Activated naive CD8-positive, alpha-beta T cell treated with anti-CD3 and anti-CD28 coated beads, Interleukin-2, amount 50 U/mL, for 24 hours (primary cell): ENCODE measurements at regions not wholly inside any gene's neighbourhood (a gene's known extent, or its start where the extent isn't known, plus 50 kb on each side); places are given as distances from the start of the nearest gene placed in this dataset.
A peak's percentile ranks its signal among the peaks of the same experiment; 100 is the strongest.

Experiments
- ATAC-seq: fragments of 150-1000 bp; cut with Tn5 transposase; one replicate; pipeline ENCODE4 v1.10.0; 2021
- DNase-seq: peaks from one replicate; pipeline ENCODE4 v3.0.0; 2021
- H3K27ac Mint-ChIP-seq: one replicate; pipeline ENCODE4 v1.8.0; 2021; ENCODE audit warnings: mild to moderate bottlenecking, mixed read lengths
- H3K27me3 Mint-ChIP-seq: one replicate; pipeline ENCODE4 v1.8.0; 2021; ENCODE audit warnings: mixed read lengths
- H3K36me3 Mint-ChIP-seq: one replicate; pipeline ENCODE4 v1.8.0; 2021; ENCODE audit warnings: low read depth, mixed read lengths
- H3K4me1 Mint-ChIP-seq: one replicate; pipeline ENCODE4 v1.8.0; 2021; ENCODE audit warnings: mixed read lengths
- H3K4me3 Mint-ChIP-seq: one replicate; pipeline ENCODE4 v1.8.0; 2021; ENCODE audit warnings: mild to moderate bottlenecking, moderate library complexity, mixed read lengths
- H3K9me3 Mint-ChIP-seq: one replicate; pipeline ENCODE4 v1.8.0; 2021; ENCODE audit warnings: mixed read lengths

DNA sequence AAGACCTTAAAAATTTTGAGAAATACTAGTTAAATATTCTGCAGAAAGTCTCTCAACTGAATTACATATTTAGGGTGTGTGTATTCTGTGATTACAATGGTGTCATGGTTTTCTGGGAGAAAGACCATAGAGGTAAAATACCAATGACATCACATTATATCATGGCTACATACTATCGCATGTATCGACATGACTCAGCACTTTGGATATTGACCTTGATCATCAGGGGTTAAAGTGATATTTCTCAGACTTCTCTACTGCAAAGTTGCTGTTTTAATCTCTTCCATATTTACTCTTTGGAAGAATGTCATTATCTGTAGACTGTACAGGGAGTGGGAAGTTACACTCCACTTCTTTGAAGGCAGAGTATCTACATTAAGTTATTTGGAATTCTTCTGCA lies 1046.6 kb downstream of the FAM181B start:
- DNase-seq (no peak), ATAC-seq (no peak)
- Mint-ChIP-seq H3K27me3 (no peaks in the 10 kb centered on the region), H3K27ac (no peak overlapping the region), H3K9me3 (no peaks in the 10 kb centered on the region), H3K4me1 (no peaks in the 10 kb centered on the region), H3K4me3 (no peak overlapping the region), H3K36me3 (no peaks in the 10 kb centered on the region)

DNA sequence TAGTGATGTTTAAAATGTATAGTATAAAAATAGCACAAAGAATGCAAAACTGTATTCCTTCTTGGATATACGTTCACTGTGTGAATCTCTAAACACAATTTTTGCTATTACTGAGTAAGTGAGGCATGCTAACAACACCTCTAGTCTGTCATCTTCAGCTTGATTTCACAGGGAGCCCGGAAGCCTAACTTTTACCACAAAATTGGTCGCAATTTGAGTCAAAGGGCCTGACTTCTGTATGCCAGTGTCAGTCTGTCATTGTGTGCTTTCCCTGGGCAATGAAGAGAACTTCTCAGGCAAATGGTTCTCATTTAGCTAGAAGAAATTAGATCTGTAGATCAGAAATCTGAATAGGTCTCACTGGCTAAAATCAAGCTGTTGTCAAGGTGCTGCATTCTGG lies 1059.5 kb downstream of the FAM181B start:
- H3K4me3 Mint-ChIP-seq, result no peak overlapping the region
- no peak overlapping the region for H3K27ac Mint-ChIP-seq
- peaks cover 10% of the 10 kb centered on the region for H3K9me3 Mint-ChIP-seq
- DNase-seq, result no peak
- H3K4me1 Mint-ChIP-seq, result no peaks in the 10 kb centered on the region
- ATAC-seq, result peak; percentile 43
- no peaks in the 10 kb centered on the region for H3K27me3 Mint-ChIP-seq
- no peaks in the 10 kb centered on the region for H3K36me3 Mint-ChIP-seq

DNA sequence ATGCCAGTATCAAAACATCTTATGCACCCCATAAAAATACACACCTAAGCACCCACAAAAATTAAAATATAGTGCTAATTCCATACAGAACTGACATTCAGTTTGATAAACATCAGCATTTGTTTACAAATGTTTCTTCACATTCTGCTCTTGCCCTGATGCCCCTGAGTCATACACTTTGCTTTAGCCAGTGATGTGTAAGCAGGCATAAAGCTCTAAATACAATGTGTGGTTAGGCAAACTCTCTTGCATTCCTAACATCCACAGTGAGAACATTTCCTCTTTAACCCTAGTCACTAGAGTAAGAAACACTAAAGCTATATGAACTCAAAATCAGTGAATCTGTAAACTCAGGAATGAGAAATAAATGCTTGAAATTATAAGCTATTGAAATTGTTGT lies 1060.7 kb downstream of the FAM181B start:
- no peak for ATAC-seq
- Mint-ChIP-seq H3K4me3 (no peak overlapping the region), H3K27ac (no peak overlapping the region), H3K4me1 (no peaks in the 10 kb centered on the region), H3K9me3 (peaks cover 7% of the 10 kb centered on the region), H3K36me3 (no peaks in the 10 kb centered on the region), H3K27me3 (peaks cover 4% of the 10 kb centered on the region)
- no peak for DNase-seq

DNA sequence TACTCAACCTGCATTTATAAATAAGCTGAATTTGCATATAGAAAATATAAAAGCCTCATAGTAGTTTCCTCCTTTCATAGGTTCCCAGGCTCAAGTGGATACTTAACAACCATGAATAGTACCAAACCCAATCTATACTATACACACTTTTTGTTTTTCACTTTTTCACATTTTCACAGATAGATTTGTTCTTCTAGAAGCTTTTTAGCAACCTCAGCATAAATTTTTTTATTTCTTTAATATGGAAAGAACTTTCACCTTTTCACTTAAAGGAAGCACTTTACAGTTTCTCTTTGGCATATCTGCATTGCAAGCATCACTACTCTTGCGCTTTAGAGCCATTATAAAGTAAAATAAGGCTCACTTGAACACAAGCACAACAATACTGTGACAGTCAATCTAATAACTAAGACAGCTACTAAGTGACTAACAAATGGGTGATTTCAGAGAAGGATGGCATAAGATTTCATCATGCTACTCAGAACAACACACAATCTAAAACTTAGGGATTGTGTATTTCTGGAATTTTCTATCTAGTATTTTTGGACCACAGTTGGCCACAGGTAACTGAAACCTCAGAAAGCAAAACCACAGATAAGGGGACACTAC lies 1063.6 kb downstream of the FAM181B start:
- Mint-ChIP-seq H3K36me3 (no peaks in the 10 kb centered on the region), H3K27ac (no peak overlapping the region), H3K4me3 (no peak overlapping the region), H3K9me3 (no peaks in the 10 kb centered on the region), H3K27me3 (peaks cover 4% of the 10 kb centered on the region), H3K4me1 (no peaks in the 10 kb centered on the region)
- ATAC-seq, result no peak
- no peak for DNase-seq

DNA sequence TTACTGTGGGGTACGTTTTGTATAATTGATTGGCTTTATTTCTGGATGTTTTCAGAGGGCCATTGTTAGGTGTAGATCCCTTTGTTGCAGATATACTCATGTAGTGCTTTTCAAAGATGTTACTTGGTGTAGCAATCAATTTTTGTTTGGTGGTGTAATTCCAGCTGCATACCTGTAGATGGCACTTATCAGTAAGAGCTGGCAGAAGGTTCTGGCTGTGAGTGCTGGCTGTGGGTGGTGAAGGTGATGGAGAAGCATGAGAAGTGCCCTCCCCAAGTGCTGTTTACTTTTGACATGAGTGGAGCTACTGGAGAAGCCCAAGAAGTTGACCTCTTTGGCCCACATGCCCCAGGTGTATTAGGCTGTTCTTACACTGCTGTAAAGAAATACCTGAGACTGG lies 1074.9 kb downstream of the FAM181B start:
- DNase-seq, result no peak
- no peak overlapping the region for H3K4me3 Mint-ChIP-seq
- H3K9me3 Mint-ChIP-seq, result peaks cover 5% of the 10 kb centered on the region
- no peak overlapping the region for H3K27ac Mint-ChIP-seq
- H3K4me1 Mint-ChIP-seq, result no peaks in the 10 kb centered on the region
- peaks cover 16% of the 10 kb centered on the region for H3K27me3 Mint-ChIP-seq
- no peak for ATAC-seq
- H3K36me3 Mint-ChIP-seq, result no peaks in the 10 kb centered on the region

DNA sequence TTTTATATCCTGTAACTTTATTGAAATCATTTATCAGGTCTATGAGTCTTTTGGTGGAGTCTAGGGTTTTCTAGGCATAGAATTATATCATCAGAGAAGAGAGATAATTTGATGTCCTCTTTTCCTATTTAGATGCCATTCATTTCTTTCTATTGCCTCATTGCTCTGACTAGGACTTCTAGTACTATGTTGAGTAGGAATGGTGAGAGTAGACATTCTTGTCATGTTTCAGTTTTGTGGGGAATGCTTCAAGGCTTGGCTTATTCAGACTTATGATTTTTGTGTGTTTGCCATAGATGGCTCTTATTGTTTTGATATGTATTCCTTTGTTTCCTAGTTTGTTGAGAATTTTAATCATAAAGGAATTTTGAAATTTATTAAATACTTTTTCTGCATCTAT lies 1078.3 kb downstream of the FAM181B start:
- Mint-ChIP-seq H3K4me3 (no peak overlapping the region), H3K27me3 (peaks cover 19% of the 10 kb centered on the region), H3K4me1 (no peaks in the 10 kb centered on the region), H3K27ac (no peak overlapping the region), H3K9me3 (peaks cover 5% of the 10 kb centered on the region), H3K36me3 (no peaks in the 10 kb centered on the region)
- no peak for DNase-seq
- no peak for ATAC-seq

DNA sequence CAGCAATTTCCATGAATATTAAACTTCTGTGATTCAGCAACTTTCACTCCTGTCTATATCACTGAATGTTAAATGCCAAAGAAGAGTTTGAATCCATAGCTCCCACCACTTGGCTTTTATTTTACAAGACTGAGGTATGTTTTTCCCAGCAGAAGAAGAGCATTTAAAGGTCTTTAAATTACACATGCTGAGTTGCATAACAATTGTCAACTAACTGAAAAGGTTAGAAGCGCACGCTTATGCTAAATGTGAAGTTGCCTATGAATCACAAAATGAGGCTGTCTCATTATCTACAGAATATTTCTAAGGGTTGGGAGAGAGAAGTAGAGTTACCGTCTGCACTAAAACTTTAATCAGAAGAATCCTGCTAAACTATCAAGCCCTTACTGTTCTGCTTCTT lies 1086.3 kb downstream of the FAM181B start:
- H3K9me3 Mint-ChIP-seq, result no peaks in the 10 kb centered on the region
- DNase-seq (no peak), ATAC-seq (no peak)
- no peak overlapping the region for H3K27ac Mint-ChIP-seq
- no peaks in the 10 kb centered on the region for H3K36me3 Mint-ChIP-seq
- no peak overlapping the region for H3K4me3 Mint-ChIP-seq
- peaks cover 19% of the 10 kb centered on the region for H3K27me3 Mint-ChIP-seq
- no peaks in the 10 kb centered on the region for H3K4me1 Mint-ChIP-seq

DNA sequence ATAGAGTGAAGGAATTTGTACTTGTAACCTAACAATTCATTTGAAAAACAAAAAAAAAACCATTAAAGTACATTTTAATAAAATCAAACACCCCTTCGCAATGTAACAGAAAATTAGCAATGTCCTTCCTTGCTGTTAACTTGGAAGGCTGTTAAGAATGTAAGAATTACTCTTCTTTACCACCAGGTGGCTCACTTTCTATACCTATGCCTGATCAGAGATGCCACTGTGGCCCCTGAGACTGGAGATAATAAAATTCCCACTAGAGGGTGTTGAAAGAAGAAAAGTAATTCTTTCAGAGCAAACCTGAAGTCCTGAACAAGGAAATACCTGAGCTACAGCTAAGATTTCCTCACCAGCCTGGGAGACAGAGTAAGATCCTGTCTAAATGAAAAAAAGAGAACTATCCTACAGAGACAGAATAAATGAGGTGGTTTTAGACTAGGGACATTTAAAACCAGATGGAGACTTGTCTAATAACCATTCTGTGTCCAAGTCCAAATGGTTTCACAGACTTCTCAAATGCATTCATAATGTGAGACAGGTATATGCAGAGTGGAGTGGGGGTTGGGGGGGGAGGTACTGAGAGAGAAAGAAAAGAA lies 1089.3 kb downstream of the FAM181B start:
- peak; percentile 6 for DNase-seq
- Mint-ChIP-seq H3K4me1 (no peaks in the 10 kb centered on the region), H3K27ac (no peak overlapping the region), H3K4me3 (no peak overlapping the region), H3K27me3 (peaks cover 11% of the 10 kb centered on the region), H3K36me3 (no peaks in the 10 kb centered on the region), H3K9me3 (no peaks in the 10 kb centered on the region)
- peak; percentile 61 for ATAC-seq

DNA sequence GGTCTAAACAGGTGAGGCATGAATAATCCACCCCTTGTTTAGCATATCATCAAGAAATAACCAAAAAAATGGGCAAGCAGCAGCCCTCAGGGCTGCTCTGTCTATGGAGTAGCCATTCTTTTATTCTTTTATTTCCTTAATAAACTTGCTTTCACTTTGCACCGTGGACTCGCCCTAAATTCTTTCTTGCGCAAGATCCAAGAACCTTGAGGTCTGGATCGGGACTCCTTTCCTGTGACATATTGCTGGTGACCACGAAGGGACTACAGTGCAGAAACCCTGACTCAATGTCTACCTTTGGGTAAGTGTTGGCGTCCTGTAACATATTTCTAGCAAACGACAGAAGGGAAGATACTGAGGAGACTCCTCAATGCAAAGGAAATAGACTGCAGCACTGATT lies 1099.2 kb downstream of the FAM181B start:
- Mint-ChIP-seq H3K9me3 (no peaks in the 10 kb centered on the region), H3K27me3 (peaks cover 1% of the 10 kb centered on the region), H3K36me3 (no peaks in the 10 kb centered on the region), H3K4me1 (no peaks in the 10 kb centered on the region), H3K27ac (no peak overlapping the region), H3K4me3 (no peak overlapping the region)
- DNase-seq (no peak), ATAC-seq (no peak)

DNA sequence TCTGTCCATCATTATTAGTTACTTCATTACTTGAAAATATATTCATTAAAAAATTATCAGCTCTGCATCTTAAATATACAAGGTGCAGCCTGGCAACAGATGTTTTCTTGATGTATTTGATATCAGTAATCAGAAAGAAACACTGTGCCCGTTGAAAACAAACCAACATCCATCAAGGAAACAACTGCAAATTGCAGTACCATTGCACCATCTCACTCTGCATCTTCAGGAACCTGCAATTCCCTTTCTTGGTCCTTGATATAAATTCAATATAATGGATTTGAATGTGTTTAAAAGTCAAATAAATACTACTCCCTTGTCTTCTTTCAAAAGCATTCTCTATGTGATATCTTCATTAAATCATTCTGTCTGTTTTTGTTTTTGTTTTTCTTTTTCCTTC lies 1131.2 kb downstream of the FAM181B start:
- Mint-ChIP-seq H3K36me3 (no peaks in the 10 kb centered on the region), H3K27ac (no peak overlapping the region), H3K27me3 (no peaks in the 10 kb centered on the region), H3K4me1 (no peaks in the 10 kb centered on the region), H3K9me3 (no peaks in the 10 kb centered on the region), H3K4me3 (no peak overlapping the region)
- ATAC-seq (no peak), DNase-seq (no peak)

DNA sequence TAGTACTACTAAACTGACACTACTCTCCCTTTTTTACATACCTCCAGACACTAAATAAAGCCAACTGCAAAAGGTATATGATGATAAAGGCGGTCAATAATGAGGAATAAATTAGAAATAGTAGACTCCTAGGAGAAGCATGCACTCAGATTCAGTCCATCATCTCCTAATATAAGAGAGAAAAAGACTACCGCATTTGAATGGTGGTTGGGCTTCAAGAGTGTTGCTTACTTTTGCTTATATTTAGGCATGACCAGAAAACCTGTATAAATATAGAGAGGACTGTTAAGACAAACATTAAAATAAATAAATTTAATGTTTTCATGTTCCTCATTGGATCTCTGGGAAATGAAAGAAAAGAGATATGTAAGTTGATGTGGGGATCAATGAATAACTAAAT lies 1137.0 kb downstream of the FAM181B start:
- DNase-seq, result no peak
- H3K4me3 Mint-ChIP-seq, result no peak overlapping the region
- H3K27ac Mint-ChIP-seq, result no peak overlapping the region
- no peaks in the 10 kb centered on the region for H3K36me3 Mint-ChIP-seq
- H3K9me3 Mint-ChIP-seq, result no peaks in the 10 kb centered on the region
- ATAC-seq, result no peak
- no peaks in the 10 kb centered on the region for H3K27me3 Mint-ChIP-seq
- no peaks in the 10 kb centered on the region for H3K4me1 Mint-ChIP-seq

DNA sequence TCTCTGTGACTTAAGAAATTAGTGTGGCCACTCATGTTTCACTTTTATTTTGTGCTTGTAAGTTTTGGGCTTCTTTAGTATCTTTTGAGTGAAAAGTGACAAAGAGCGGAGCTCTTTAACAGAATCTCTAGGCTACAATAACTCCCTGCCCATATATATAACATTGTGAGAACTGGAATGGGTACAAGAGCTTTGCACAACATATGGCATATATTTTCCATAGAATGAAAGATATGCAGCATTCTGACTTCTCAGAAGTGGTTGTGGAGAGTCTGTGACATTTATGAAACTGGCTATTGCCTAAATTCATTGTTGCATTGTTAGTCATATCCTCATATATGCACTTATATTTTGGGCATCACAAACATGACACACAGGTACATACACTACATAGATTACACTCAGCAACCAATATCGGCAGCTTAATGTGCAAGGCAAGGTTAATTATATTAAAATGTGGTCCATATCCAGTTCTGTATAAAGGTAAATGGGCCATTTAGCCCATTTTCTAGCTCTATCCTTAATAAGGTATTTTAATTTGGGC lies 1148.2 kb downstream of the FAM181B start:
- no peak overlapping the region for H3K27ac Mint-ChIP-seq
- H3K4me3 Mint-ChIP-seq, result no peak overlapping the region
- no peaks in the 10 kb centered on the region for H3K4me1 Mint-ChIP-seq
- H3K27me3 Mint-ChIP-seq, result no peaks in the 10 kb centered on the region
- ATAC-seq, result no peak
- no peaks in the 10 kb centered on the region for H3K36me3 Mint-ChIP-seq
- DNase-seq, result no peak
- H3K9me3 Mint-ChIP-seq, result no peaks in the 10 kb centered on the region

DNA sequence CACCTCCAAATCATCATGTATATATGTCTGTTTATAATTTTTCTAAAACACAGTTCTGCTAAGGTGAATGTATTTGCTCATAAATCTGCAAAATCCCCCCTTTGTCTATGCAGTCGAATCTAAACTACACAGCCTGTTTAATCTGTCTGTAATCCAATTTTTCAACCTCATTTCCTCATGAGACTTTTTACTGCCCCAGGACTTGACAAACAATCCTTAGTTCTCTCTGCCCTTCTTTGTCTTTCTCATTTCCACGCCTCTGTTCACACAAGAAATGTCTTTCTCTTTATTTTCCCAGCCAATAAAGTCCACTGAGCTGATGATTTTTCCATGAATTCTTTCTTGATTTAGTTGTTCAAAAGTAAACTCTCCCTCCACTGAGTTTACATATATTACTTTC lies 1154.3 kb downstream of the FAM181B start:
- no peak for DNase-seq
- Mint-ChIP-seq H3K4me3 (no peak overlapping the region), H3K27ac (no peak overlapping the region), H3K4me1 (no peaks in the 10 kb centered on the region), H3K36me3 (no peaks in the 10 kb centered on the region), H3K27me3 (no peaks in the 10 kb centered on the region), H3K9me3 (no peaks in the 10 kb centered on the region)
- ATAC-seq, result no peak

DNA sequence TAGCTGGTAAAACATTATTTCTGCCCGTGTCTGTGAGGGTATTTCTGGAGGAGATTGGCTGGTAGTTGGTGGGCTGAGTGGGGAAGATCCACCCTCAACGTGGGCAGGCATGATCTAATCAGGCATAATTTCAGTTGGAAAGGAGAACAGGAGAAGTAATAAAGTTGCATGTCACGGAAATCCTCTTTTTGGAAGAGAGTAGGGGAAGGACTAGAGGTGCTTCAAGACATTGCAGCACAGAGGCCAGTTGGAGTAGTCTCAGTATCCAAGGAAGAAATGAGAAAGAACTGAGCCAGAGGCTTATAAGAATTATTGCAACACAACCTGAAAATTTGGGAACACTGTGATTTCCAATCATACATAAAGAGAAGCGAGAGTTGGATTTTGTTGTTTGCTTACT lies 1155.1 kb downstream of the FAM181B start:
- Mint-ChIP-seq H3K4me3 (no peak overlapping the region), H3K36me3 (no peaks in the 10 kb centered on the region), H3K27ac (no peak overlapping the region), H3K9me3 (no peaks in the 10 kb centered on the region), H3K4me1 (no peaks in the 10 kb centered on the region), H3K27me3 (no peaks in the 10 kb centered on the region)
- no peak for ATAC-seq
- DNase-seq, result no peak

DNA sequence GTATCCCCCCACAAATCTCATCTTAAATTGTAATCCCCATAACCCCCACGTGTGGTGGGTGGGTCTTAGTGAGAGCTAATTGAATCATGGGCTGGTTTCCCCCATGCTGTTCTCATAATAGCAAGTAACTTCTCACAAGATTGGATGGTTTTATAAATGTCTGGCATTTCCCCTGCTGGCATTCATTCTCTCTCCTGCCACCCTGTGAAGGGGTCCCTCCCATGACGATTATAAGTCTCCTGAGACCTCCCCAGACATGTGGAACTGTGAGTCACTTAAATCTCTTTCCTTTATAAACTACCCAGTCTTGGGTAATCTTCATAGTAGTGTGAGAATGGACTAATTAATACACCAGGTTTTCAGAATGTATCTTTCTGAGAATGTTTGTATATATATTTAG lies 1159.4 kb downstream of the FAM181B start:
- H3K4me1 Mint-ChIP-seq, result no peaks in the 10 kb centered on the region
- H3K9me3 Mint-ChIP-seq, result no peaks in the 10 kb centered on the region
- no peak for ATAC-seq
- no peak overlapping the region for H3K4me3 Mint-ChIP-seq
- H3K27me3 Mint-ChIP-seq, result no peaks in the 10 kb centered on the region
- H3K27ac Mint-ChIP-seq, result no peak overlapping the region
- no peaks in the 10 kb centered on the region for H3K36me3 Mint-ChIP-seq
- DNase-seq, result no peak

DNA sequence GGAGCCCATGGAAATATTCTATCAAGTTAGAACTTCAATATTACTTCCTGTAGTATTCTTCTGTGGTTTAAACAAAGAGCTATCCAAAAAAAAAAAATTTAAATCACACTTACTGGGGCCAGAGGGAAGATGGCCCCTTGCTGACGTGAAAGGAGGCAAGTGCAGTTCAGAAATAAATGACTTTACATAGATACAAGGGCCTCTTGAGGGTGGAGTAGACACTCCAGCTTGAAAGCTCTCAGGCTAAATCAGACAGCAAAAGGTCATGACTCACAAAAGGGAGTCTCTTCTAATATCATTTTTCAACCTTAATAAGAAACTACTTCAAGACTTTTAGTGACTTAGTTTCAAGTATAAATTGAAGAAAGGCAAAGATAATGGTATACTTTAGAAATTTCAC lies 1160.3 kb downstream of the FAM181B start:
- no peak overlapping the region for H3K27ac Mint-ChIP-seq
- no peak for ATAC-seq
- H3K4me3 Mint-ChIP-seq, result no peak overlapping the region
- no peak for DNase-seq
- H3K9me3 Mint-ChIP-seq, result no peaks in the 10 kb centered on the region
- H3K27me3 Mint-ChIP-seq, result no peaks in the 10 kb centered on the region
- no peaks in the 10 kb centered on the region for H3K4me1 Mint-ChIP-seq
- H3K36me3 Mint-ChIP-seq, result no peaks in the 10 kb centered on the region
